ENCODE measurements at regions not wholly inside any gene's neighbourhood (a gene's known extent, or its start where the extent isn't known, plus 50 kb on each side); places are given as distances from the start of the nearest gene placed in this dataset.

DNA sequence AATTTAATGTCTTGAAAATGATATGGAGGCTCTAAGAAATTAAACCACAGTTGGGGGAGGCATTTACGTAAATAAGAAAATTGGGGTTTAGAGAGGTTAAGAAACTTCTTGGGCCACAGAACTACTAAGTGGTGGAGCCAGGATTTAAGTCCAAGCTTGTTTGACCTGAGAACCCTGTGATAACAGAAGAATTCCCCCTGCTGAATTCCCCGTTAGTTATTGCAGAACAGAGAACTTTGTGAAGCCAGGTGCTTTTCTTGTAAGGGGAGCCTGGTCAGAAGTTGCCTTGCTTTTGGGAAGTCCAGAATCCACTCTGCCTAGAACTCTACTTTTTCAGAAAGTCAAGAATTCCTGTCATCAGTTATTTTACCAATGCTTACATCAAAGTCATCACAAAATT, 309.3 kb upstream of the SEMA6A start:
- H3K27me3 Mint-ChIP-seq (ENCODE audit: insufficient read depth, low read depth), result peaks cover 2% of the 10 kb centered on the region
- H3K27ac ChIP-seq, result no peak overlapping the region

DNA sequence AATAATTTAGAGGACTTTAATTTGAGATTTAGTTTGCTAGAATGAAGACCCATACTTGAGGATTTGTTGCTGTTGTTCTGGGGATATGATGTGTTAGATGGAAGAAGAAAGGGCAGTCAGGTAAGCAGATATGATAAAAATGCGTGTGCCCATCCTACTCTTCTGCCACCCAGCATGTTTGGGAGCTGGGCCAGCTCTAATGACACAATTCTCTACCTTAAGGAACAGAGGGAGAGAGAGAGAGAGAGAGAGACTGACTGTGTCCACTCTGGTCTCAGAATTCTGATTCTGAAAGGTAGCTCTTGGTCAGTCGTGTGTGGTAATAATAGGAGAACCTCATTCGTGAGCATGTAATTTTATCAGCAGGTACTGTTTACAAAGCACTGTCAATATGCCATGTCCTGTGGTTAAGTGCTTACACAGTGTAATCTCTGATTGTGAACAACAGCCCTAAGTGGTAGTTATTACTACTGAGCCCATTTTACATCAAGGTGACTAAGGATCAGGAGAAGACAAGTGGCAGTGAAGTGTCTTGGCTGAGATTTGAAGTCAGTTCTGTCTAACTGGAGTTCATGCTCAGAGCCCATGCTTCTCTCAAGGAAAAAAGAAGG, 307.4 kb upstream of the SEMA6A start:
- Histone ChIP-seq H3K36me3 (no peaks in the 10 kb centered on the region), H3K4me2 (no peak overlapping the region), H3K79me2 (ENCODE audit: low read depth) (no peaks in the 10 kb centered on the region), H3K9ac (no peak overlapping the region), H3K27ac (no peak overlapping the region), H3K9me3 (ENCODE audit: low read depth) (no peaks in the 10 kb centered on the region), H4K20me1 (ENCODE audit: low read depth) (no peaks in the 10 kb centered on the region), H3F3A (ENCODE audit: low read depth) (no peaks in the 10 kb centered on the region), H3K4me3 (no peak overlapping the region), H3K27me3 (no peaks in the 10 kb centered on the region), H2AFZ (replicated peaks) (no peak overlapping the region), H3K4me1 (no peaks in the 10 kb centered on the region)
- TF ChIP-seq EZH2phosphoT487 (IDR thresholded peaks at IDR 0.05), result no peak
- TF ChIP-seq, protein P1, sequence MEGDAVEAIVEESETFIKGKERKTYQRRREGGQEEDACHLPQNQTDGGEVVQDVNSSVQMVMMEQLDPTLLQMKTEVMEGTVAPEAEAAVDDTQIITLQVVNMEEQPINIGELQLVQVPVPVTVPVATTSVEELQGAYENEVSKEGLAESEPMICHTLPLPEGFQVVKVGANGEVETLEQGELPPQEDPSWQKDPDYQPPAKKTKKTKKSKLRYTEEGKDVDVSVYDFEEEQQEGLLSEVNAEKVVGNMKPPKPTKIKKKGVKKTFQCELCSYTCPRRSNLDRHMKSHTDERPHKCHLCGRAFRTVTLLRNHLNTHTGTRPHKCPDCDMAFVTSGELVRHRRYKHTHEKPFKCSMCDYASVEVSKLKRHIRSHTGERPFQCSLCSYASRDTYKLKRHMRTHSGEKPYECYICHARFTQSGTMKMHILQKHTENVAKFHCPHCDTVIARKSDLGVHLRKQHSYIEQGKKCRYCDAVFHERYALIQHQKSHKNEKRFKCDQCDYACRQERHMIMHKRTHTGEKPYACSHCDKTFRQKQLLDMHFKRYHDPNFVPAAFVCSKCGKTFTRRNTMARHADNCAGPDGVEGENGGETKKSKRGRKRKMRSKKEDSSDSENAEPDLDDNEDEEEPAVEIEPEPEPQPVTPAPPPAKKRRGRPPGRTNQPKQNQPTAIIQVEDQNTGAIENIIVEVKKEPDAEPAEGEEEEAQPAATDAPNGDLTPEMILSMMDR (IDR thresholded peaks at IDR 0.05), result no peak
- no peak overlapping the region for H3K27ac Mint-ChIP-seq
- H3K4me3 Mint-ChIP-seq, result no peak overlapping the region
- H3K4me1 Mint-ChIP-seq, result no peaks in the 10 kb centered on the region
- DNase-seq (ENCODE audit: low spot score), result no peak
- H3K27me3 Mint-ChIP-seq (ENCODE audit: insufficient read depth, low read depth), result peaks cover 5% of the 10 kb centered on the region
- H3K9me3 Mint-ChIP-seq, result peaks cover 2% of the 10 kb centered on the region
- no peaks in the 10 kb centered on the region for H3K36me3 Mint-ChIP-seq

More for the DNA sequence above, 309.3 kb upstream of the SEMA6A start:
- Mint-ChIP-seq H3K4me1 (no peaks in the 10 kb centered on the region), H3K27ac (no peak overlapping the region), H3K36me3 (no peaks in the 10 kb centered on the region), H3K9me3 (peaks cover 2% of the 10 kb centered on the region), H3K4me3 (no peak overlapping the region)
- no peaks in the 10 kb centered on the region for H4K20me1 ChIP-seq (ENCODE audit: low read depth)
- H3K36me3 ChIP-seq, result no peaks in the 10 kb centered on the region
- H3K9ac ChIP-seq, result no peak overlapping the region
- no peak for DNase-seq (ENCODE audit: low spot score)
- no peak overlapping the region for H3K4me3 ChIP-seq
- no peaks in the 10 kb centered on the region for H3K9me3 ChIP-seq (ENCODE audit: low read depth)
- no peaks in the 10 kb centered on the region for H3F3A ChIP-seq (ENCODE audit: low read depth)
- no peaks in the 10 kb centered on the region for H3K27me3 ChIP-seq
- H3K79me2 ChIP-seq (ENCODE audit: low read depth), result no peaks in the 10 kb centered on the region
- no peak for TF ChIP-seq EZH2 (IDR thresholded peaks at IDR 0.05)
- TF ChIP-seq, protein P1 (IDR thresholded peaks at IDR 0.05), result no peak
- TF ChIP-seq EZH2phosphoT487 (IDR thresholded peaks at IDR 0.05), result no peak
- H3K4me1 ChIP-seq, result no peaks in the 10 kb centered on the region
- H3K4me2 ChIP-seq, result no peak overlapping the region
- H2AFZ ChIP-seq (replicated peaks), result no peak overlapping the region

DNA sequence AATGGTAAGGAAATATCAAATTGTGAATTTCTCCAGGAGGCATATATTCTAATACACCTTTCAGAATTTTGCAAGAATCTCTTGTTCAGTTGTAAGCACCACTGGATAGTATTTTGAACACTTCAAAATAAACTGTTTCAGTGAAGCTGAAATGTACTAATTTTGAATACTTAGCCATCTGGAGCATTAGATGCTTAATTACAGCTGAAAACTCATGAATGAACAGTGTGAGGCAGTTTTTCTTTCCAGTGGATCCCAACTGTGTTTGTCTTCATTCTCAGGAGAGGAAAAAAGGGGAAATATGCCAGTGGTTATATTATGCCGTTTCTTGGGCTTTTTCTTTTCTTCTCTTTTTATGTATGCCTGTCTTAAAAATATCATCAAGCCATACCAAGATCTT, 306.0 kb upstream of the SEMA6A start:
- no peaks in the 10 kb centered on the region for H3K4me1 ChIP-seq
- no peak overlapping the region for H2AFZ ChIP-seq (replicated peaks)
- Mint-ChIP-seq H3K4me3 (no peak overlapping the region), H3K9me3 (peaks cover 2% of the 10 kb centered on the region), H3K36me3 (no peaks in the 10 kb centered on the region), H3K27ac (no peak overlapping the region), H3K27me3 (ENCODE audit: insufficient read depth, low read depth) (peaks cover 5% of the 10 kb centered on the region), H3K4me1 (no peaks in the 10 kb centered on the region)
- H3K36me3 ChIP-seq, result no peaks in the 10 kb centered on the region
- no peak for DNase-seq (ENCODE audit: low spot score)
- no peaks in the 10 kb centered on the region for H3F3A ChIP-seq (ENCODE audit: low read depth)
- H3K27me3 ChIP-seq, result no peaks in the 10 kb centered on the region
- H4K20me1 ChIP-seq (ENCODE audit: low read depth), result no peaks in the 10 kb centered on the region
- H3K4me2 ChIP-seq, result no peak overlapping the region
- H3K9ac ChIP-seq, result no peak overlapping the region
- no peaks in the 10 kb centered on the region for H3K79me2 ChIP-seq (ENCODE audit: low read depth)
- no peak overlapping the region for H3K27ac ChIP-seq
- H3K9me3 ChIP-seq (ENCODE audit: low read depth), result no peaks in the 10 kb centered on the region
- TF ChIP-seq, protein P1 (IDR thresholded peaks at IDR 0.05), result no peak
- no peak for TF ChIP-seq EZH2phosphoT487 (IDR thresholded peaks at IDR 0.05)
- no peak overlapping the region for H3K4me3 ChIP-seq

Data from neural progenitor cell (in vitro differentiated cells).